Endothelial cell of umbilical vein (primary cell): ENCODE measurements at regions not wholly inside any gene's neighbourhood (a gene's known extent, or its start where the extent isn't known, plus 50 kb on each side); places are given as distances from the start of the nearest gene placed in this dataset.

Experiments
- EZH2 ChIP-seq: IDR thresholded peaks from 2 replicates; pipeline ENCODE4 v1.6.1; 2012; ENCODE audit warnings: borderline replicate concordance, low read depth, mild to moderate bottlenecking, moderate library complexity, low read length, inconsistent platforms; ENCODE audit not compliant: severe bottlenecking
- FOS ChIP-seq: IDR thresholded peaks from 2 replicates; pipeline ENCODE4 v1.6.1; 2011; ENCODE audit warnings: mild to moderate bottlenecking, low read length, moderate library complexity, borderline replicate concordance; ENCODE audit not compliant: insufficient read depth
- GATA2 ChIP-seq: IDR thresholded peaks from 2 replicates; pipeline ENCODE4 v1.7.0; 2011; ENCODE audit warnings: low read depth, mild to moderate bottlenecking, moderate library complexity, mixed read lengths, low read length; ENCODE audit not compliant: insufficient read length, insufficient read depth
- JUN ChIP-seq: IDR thresholded peaks from 2 replicates; pipeline ENCODE4 v1.6.1; 2011; ENCODE audit warnings: borderline replicate concordance, low read depth; ENCODE audit not compliant: insufficient read length, insufficient read depth
- MAX ChIP-seq: IDR thresholded peaks from 2 replicates; pipeline ENCODE4 v1.6.1; 2011; ENCODE audit not compliant: insufficient read depth, insufficient read length
- MYC ChIP-seq: IDR thresholded peaks from one replicate; pipeline ENCODE4 v1.6.1; 2011; ENCODE audit warnings: mild to moderate bottlenecking, low read depth, low read length
- POLR2A ChIP-seq: IDR thresholded peaks from 2 replicates; pipeline ENCODE4 v1.6.1; 2012; ENCODE audit warnings: low read depth, mild to moderate bottlenecking, control low read depth, low read length
- POLR2AphosphoS5 ChIP-seq: IDR thresholded peaks from 2 replicates; pipeline ENCODE4 v1.6.1; 2012; ENCODE audit warnings: low read depth, mild to moderate bottlenecking, control low read depth, low read length, moderate library complexity; ENCODE audit not compliant: insufficient read depth
- TF ChIP-seq, protein P1 (sequence below), 2 donors: IDR thresholded peaks; 1 replicate in 1 of 2; 2 replicates in 1 of 2; pipeline ENCODE4 v1.5.1; 2011; ENCODE audit warnings: low read length in 2 of 2, mild to moderate bottlenecking in 2 of 2, moderate library complexity in 2 of 2, control low read depth in 1 of 2, inconsistent platforms in 1 of 2, low read depth in 1 of 2; ENCODE audit not compliant: insufficient read depth in 1 of 2; ENCODE audit errors: extremely low read depth in 1 of 2

- TF ChIP-seq, protein P1, sequence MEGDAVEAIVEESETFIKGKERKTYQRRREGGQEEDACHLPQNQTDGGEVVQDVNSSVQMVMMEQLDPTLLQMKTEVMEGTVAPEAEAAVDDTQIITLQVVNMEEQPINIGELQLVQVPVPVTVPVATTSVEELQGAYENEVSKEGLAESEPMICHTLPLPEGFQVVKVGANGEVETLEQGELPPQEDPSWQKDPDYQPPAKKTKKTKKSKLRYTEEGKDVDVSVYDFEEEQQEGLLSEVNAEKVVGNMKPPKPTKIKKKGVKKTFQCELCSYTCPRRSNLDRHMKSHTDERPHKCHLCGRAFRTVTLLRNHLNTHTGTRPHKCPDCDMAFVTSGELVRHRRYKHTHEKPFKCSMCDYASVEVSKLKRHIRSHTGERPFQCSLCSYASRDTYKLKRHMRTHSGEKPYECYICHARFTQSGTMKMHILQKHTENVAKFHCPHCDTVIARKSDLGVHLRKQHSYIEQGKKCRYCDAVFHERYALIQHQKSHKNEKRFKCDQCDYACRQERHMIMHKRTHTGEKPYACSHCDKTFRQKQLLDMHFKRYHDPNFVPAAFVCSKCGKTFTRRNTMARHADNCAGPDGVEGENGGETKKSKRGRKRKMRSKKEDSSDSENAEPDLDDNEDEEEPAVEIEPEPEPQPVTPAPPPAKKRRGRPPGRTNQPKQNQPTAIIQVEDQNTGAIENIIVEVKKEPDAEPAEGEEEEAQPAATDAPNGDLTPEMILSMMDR (IDR thresholded peaks at IDR 0.05; ENCODE audit: extremely low read depth in 1 of 2, insufficient read depth in 1 of 2, low read depth in 1 of 2, low read length in 2 of 2), result no peak
- TF ChIP-seq EZH2 (no peak), JUN (no peak), POLR2A (no peak), POLR2AphosphoS5 (no peak), MAX (no peak), MYC (no peak), GATA2 (no peak), FOS (no peak)
Observed at GRCh38 chr15:79376383-79376782, 55.8 kb upstream of the MINAR1 start.
